ENCODE measurements at regions not wholly inside any gene's neighbourhood (a gene's known extent, or its start where the extent isn't known, plus 50 kb on each side); places are given as distances from the start of the nearest gene placed in this dataset.

DNA sequence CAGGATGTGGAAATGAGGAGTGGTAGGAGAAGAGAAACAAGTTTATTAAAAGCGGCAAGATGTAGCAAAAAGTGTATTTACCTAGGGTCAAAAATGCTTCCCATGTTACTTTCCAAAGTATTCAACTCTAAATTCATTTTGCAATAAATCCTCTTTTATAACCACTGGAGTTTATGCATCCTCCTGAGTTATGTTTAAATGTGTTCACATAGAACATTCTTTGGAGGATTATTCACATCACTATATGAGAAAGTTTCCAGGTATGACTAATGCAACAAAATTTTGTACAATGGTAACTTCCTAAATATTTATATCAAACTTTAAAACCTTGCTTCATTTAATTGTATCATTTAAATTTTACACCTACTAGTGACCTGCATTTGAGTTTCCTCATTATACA, 870.6 kb upstream of the SLIT2 start:
- Histone ChIP-seq H3K4me3 (no peak overlapping the region), H3K27ac (no peak overlapping the region), H3K36me3 (no peaks in the 10 kb centered on the region), H3K9me3 (no peaks in the 10 kb centered on the region), H3K27me3 (no peaks in the 10 kb centered on the region), H3K4me1 (ENCODE audit: insufficient read depth) (no peaks in the 10 kb centered on the region)
- 84 to 87% (median 85%) methylated on average over 1 of the region's 1 CpG for WGBS, 3 donors
- DNase-seq, result no peak
- no peak for TF ChIP-seq POLR2A (IDR thresholded peaks at IDR 0.05)
- TF ChIP-seq, protein P1, sequence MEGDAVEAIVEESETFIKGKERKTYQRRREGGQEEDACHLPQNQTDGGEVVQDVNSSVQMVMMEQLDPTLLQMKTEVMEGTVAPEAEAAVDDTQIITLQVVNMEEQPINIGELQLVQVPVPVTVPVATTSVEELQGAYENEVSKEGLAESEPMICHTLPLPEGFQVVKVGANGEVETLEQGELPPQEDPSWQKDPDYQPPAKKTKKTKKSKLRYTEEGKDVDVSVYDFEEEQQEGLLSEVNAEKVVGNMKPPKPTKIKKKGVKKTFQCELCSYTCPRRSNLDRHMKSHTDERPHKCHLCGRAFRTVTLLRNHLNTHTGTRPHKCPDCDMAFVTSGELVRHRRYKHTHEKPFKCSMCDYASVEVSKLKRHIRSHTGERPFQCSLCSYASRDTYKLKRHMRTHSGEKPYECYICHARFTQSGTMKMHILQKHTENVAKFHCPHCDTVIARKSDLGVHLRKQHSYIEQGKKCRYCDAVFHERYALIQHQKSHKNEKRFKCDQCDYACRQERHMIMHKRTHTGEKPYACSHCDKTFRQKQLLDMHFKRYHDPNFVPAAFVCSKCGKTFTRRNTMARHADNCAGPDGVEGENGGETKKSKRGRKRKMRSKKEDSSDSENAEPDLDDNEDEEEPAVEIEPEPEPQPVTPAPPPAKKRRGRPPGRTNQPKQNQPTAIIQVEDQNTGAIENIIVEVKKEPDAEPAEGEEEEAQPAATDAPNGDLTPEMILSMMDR (IDR thresholded peaks at IDR 0.05), result no peak
- no peak for TF ChIP-seq EP300 (IDR thresholded peaks at IDR 0.05)
- intact Hi-C loops (cut with DNase I), result no loop called here

DNA sequence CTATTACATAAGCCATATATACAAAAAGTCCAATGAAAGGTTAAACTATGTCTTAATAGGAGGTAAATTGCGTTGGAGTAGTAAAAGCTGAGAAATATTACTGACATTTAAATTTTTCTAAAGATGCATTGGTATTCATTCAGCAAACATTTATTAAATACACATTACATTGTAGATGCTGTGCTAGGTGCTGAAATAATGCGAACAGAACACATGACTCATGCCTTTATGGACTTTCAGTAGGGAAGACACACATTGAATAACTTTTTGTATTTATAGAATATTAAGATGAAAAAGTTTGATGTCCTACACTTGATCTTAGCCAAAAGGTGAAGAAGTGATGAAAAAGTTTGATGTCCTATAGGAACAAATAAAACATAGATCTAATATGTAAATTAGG, 871.1 kb upstream of the SLIT2 start:
- intact Hi-C loops (cut with DNase I), result no loop called here
- WGBS, 3 donors, result 84 to 85% (median 85%) methylated on average over 2 of the region's 2 CpGs
- H3K4me3 ChIP-seq, result no peak overlapping the region
- no peak overlapping the region for H3K27ac ChIP-seq
- H3K36me3 ChIP-seq, result no peaks in the 10 kb centered on the region
- TF ChIP-seq, protein P1 (IDR thresholded peaks at IDR 0.05), result no peak
- TF ChIP-seq EP300 (IDR thresholded peaks at IDR 0.05), result no peak
- TF ChIP-seq POLR2A (IDR thresholded peaks at IDR 0.05), result no peak
- DNase-seq, result no peak
- H3K4me1 ChIP-seq (ENCODE audit: insufficient read depth), result no peaks in the 10 kb centered on the region
- H3K9me3 ChIP-seq, result no peaks in the 10 kb centered on the region
- no peaks in the 10 kb centered on the region for H3K27me3 ChIP-seq

DNA sequence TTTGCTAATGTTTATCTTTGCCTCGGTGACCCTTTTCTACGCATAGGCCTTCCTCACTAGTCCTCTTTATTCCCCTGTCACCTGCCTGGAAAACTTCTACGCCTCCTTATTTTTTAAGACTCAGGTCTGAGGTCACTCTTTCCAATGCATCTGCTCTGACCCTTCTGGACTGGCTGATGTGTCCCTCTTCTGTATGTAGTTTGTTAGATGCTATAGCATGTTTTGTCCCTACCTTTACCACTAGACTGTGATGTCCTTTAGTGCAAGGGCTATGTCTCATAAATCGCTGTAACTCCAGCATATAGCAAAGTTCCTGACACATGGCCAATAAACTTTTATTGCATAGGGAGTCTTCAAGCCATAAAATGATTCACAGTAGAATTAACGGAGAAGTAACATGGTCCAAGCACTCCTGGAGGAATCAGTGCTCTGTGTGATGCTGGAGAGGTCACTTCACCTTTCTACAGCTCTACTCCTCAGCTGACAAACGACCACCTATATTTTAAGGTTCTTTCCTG, 872.5 kb upstream of the SLIT2 start:
- no peak for DNase-seq
- H3K4me3 ChIP-seq, result no peak overlapping the region
- WGBS, 3 donors, result 59 to 61% (median 60%) methylated on average over 6 of the region's 6 CpGs
- TF ChIP-seq, protein P1 (IDR thresholded peaks at IDR 0.05), result no peak
- no peak for TF ChIP-seq EP300 (IDR thresholded peaks at IDR 0.05)
- no peak for TF ChIP-seq POLR2A (IDR thresholded peaks at IDR 0.05)
- intact Hi-C loops (cut with DNase I), result no loop called here
- no peaks in the 10 kb centered on the region for H3K36me3 ChIP-seq
- no peaks in the 10 kb centered on the region for H3K9me3 ChIP-seq
- no peaks in the 10 kb centered on the region for H3K27me3 ChIP-seq
- H3K4me1 ChIP-seq (ENCODE audit: insufficient read depth), result no peaks in the 10 kb centered on the region
- H3K27ac ChIP-seq, result no peak overlapping the region

DNA sequence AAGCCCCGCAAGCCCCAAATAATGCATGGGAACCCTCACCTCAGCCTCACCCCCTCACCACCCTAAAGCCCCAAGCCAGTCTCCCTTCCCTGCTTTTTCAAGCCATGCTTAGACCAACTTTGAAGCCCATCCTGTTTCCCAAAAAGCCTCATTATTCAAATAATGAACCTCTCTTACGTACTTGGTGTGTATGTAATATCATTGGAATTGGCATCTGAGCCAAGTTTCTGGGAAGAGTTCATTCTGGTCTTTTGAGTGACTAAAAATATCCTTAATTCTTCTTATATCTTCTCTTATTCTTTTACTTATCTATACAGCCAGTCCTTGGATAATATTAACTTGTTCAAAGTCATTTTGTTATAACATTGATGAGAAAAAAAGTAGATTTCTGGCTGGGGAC, 875.8 kb upstream of the SLIT2 start:
- intact Hi-C loops (cut with DNase I), result no loop called here
- Histone ChIP-seq H3K27me3 (no peaks in the 10 kb centered on the region), H3K4me1 (ENCODE audit: insufficient read depth) (no peaks in the 10 kb centered on the region), H3K9me3 (no peaks in the 10 kb centered on the region), H3K36me3 (no peaks in the 10 kb centered on the region), H3K4me3 (no peak overlapping the region), H3K27ac (no peak overlapping the region)
- WGBS, 3 donors, result 68 to 72% (median 69%) methylated on average over 2 of the region's 2 CpGs
- no peak for DNase-seq
- no peak for TF ChIP-seq POLR2A (IDR thresholded peaks at IDR 0.05)
- TF ChIP-seq EP300 (IDR thresholded peaks at IDR 0.05), result no peak
- TF ChIP-seq, protein P1 (IDR thresholded peaks at IDR 0.05), result no peak
